ENCODE measurements at regions not wholly inside any gene's neighbourhood (a gene's known extent, or its start where the extent isn't known, plus 50 kb on each side); places are given as distances from the start of the nearest gene placed in this dataset.

DNA sequence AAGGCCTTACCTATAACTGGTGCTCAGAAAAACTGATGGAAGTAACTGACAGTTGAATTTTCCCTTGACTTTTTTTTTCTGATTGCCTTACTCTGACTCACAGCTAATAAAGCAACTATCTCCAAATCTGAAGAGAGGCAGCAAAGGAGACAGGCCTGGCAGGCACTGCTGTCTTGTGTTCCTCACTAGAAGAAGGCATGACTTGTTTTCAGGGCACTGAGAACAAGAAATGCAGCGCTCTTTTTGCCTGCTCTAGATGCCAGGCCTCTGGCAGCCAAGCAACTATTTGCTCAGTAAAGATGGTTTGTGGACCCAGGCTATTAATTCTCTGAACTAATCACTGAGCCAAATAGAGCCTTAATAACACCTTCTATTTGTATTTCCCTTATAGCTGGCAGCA lies 155.1 kb downstream of the PRDM13 start:
- TF ChIP-seq, protein P1, sequence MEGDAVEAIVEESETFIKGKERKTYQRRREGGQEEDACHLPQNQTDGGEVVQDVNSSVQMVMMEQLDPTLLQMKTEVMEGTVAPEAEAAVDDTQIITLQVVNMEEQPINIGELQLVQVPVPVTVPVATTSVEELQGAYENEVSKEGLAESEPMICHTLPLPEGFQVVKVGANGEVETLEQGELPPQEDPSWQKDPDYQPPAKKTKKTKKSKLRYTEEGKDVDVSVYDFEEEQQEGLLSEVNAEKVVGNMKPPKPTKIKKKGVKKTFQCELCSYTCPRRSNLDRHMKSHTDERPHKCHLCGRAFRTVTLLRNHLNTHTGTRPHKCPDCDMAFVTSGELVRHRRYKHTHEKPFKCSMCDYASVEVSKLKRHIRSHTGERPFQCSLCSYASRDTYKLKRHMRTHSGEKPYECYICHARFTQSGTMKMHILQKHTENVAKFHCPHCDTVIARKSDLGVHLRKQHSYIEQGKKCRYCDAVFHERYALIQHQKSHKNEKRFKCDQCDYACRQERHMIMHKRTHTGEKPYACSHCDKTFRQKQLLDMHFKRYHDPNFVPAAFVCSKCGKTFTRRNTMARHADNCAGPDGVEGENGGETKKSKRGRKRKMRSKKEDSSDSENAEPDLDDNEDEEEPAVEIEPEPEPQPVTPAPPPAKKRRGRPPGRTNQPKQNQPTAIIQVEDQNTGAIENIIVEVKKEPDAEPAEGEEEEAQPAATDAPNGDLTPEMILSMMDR (IDR thresholded peaks at IDR 0.05) = no peak
- no peak for TF ChIP-seq EP300 (IDR thresholded peaks at IDR 0.05)
- no peak for TF ChIP-seq POLR2A (IDR thresholded peaks at IDR 0.05)

Data from ovary (tissue), 3 donors.